Erythroblast (primary cell): ENCODE measurements at regions not wholly inside any gene's neighbourhood (a gene's known extent, or its start where the extent isn't known, plus 50 kb on each side); places are given as distances from the start of the nearest gene placed in this dataset.

Experiments used
- GATA1 ChIP-seq: IDR thresholded peaks from 2 replicates; pipeline ENCODE4 v1.6.1; 2011; ENCODE audit warnings: low read depth, mild to moderate bottlenecking, control low read depth, low read length, moderate library complexity
- POLR2A ChIP-seq: IDR thresholded peaks from 2 replicates; pipeline ENCODE4 v1.6.1; 2011; ENCODE audit warnings: mild to moderate bottlenecking, low read length

GRCh38 chr5:130520211-130520610 is 615.9 kb downstream of the CHSY3 start:
- TF ChIP-seq POLR2A (no peak), GATA1 (no peak)
